T-helper 1 cell treated with Interleukin-12 subunit alpha and Interleukin-12 subunit beta and Interleukin-4 antibody, amounts not matched to agents 30 ng/mL and 1 ng/mL, for 36 hours (primary cell): ENCODE measurements at regions not wholly inside any gene's neighbourhood (a gene's known extent, or its start where the extent isn't known, plus 50 kb on each side); places are given as distances from the start of the nearest gene placed in this dataset.

Source experiments
- intact Hi-C: fragments of 100-400 bp; cut with micrococcal nuclease; formaldehyde crosslinking; loops from one replicate; pipeline ENCODE4 v1.15.1; 2024

DNA sequence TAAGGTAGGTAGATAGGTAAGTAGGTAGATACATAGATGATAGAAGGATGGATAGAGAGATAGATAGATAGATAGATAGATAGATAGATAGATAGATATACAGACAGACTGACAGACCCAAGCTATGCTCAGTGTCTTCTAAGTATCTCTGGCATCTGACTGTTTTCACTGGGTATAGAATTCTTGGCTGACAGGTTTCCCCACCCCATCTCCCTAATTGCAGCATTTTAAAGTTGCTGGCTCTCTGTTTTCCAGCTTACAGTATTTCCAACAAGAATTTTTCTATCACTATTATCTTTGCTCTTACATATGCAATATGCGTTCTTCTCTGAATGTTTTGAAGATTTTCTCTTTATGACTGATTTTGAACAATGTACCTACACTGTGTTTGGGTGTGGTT, 328.7 kb downstream of the TCERG1L start:
- intact Hi-C loops: no loop called here

DNA sequence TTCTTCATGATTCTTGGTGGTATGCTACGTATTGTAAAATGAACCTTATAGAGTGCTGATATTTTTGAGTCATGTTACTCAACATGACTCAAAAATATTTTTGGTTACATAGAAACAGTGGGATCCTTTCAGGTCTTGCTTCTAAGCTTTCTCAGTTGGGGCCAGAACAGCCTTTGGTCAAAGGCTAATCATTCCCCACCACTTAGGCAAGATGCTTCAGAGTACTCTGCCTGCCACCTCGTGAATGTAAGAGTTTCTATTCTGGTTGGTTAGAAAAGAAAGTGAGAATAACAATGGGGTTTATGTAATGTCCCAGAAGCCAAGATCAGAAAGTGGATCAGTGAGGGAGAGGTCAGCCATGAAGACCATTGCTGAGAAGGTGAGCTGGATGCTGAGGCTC, 327.8 kb downstream of the TCERG1L start:
- intact Hi-C loops: no loop called here

DNA sequence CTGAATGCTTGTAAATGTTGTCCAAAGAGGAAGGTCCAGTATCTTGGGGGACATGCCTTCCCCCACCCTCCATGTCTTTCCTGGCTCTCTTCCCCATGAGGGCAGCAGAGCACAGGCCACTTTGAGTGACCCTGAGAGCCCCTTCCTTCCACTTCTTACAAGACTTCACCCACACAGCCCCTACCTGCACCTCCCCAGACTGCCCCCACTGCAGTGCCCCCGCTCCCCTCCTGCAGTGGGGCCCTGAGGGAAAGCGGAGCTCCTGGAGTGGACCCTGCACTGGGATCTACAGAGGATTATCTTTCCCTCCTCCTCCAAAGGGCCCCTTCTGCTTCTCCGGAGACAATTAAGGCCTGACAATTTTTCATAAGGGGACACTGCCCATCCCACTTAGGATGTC, 326.8 kb downstream of the TCERG1L start:
- intact Hi-C loops: no loop called here

DNA sequence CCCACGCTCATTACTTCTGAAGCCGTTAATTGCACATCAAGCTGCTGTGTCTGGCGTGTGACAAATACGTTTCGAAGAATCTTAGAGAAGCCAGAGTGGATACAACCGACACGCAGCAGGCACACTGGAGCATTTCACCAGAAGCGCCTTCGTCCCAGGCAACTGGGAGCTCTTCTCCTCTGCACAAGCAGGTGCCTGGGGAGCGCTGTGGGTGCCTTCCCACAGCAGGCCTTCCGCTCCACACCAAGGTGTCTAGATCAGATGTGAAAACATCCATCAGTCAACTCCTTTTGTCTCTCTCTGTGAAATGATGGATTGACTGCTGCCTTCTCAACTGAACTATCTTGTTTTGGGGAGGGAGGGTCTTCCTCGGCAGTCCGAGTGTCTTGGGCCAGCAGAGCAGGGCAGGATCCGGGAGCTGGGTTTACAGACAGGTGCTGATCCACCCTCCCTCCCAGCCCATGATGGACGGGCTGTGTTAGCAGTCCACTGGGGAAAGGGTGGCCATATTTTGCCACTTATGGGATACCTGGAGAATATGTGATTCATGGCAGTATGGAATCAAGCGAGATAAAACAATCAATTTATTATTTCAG, 326.3 kb downstream of the TCERG1L start:
- intact Hi-C loops: no loop called here

DNA sequence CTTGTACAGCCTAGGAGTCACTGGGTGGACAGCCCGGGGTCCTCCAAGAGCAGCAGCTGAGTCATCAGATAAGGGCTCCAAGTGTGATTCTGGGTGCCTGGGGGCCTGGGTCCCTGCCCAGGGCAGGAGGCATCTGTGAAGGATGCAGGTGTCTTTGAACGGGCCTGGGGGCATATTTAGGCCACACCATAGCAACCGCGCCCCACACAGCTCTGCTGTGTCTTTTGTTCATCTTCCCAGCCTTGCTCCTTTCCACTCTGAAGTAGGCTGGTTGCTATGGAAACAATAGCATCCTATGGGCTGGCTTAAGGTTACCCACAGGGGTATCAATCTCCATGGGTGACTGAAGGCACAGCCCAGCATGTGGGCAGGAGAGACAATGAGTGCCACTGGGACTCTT, 324.7 kb downstream of the TCERG1L start:
- intact Hi-C loops: no loop called here

DNA sequence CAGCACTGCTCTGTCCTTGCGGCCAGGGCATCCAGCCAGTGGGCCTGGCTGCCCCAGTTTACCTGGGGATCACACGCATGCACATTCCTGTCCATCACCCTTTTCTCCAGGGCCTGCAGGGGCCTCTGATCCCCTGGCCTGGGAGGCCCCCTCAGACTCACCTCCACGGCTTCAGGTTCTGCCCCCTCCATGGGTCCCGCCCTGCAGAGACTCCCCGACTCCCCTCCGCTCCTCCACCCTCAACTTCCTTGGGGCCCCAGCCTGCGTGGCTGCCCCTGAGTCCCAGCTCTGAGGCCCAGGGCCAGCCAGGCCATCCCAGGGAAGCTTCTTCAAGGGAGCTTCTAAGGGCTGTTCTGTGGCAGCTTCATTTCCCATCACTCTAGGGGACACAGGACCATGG, 324.1 kb downstream of the TCERG1L start:
- intact Hi-C loops: no loop called here

DNA sequence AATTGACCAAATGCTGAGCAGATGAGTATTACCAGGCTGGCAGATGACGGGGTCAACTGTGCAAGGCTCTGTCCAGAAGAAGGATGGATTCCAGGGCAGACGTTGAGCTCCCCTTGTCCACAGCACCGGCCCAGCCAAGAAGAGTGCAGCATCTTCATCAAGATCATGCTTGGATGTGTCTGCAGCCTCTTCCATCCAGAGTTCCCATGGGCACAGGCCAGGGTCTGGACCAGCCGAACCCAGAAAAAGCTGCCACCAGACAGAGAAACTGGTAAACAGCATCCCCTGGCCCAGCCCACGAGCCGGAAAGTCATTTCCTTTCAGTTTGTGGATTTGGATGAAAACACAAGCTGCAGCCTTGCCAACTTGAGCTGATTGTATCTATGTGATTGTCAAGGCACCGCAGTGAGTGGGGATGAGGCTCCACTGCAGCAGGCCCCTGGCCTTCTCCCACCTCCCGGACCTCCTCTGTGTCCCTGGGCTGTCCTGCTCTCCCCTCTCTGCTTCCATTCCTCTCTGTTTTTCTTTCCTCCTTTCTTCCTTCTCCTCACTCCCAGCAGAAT, 321.8 kb downstream of the TCERG1L start:
- intact Hi-C loops: no loop called here

DNA sequence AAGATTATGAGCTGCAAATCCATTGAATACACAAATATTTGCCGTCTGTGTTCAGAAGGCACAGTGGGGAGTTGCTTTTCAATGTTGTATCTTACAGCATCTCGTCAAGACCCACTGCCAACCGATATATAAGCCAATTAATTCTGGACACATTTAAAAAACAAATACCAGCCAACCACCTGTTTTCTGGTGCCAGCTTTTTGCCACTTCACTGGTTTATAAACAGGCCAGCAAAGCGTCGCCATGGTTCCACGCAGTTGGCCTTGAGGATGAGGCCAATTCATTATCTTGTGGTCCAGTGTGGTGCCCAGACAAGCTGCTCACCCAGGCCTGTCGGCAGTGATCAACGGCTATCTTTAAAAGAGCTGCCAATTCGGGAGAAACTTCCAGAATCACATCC, 321.0 kb downstream of the TCERG1L start:
- intact Hi-C loops: no loop called here

DNA sequence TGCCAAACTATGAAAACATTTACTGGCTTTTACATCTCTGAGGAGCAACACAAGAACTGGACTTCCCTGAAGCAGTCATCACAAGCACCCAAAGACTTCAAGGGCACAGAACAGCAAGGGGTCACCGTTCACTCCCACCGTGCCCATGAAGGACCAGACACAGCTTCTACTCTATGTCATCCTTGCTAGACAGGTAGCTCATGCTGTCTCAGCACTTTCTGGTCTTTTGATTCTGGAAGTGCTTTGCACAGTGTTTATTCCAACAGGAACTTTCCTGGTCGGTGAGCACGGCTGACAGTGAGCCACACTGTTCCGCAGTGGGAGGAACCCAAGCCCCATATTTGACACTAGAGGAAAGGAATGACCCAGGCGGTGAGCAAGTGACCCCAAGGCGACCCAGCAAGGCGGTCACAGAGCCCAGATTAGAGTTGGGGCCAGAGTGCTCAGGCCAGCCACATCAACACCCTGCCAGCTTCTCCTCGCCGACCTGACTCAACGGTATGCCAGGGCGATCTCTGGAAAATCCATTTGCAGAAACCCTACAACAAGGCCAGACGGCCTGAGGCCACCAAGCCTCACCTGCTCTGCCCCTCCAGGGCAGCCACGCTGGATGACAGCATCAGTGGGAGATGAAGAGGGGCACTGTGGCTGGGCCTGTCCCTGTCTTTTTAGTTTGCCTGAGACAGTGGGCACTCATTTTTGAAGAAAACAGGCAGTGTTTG, 318.6 kb downstream of the TCERG1L start:
- intact Hi-C loops: no loop called here

DNA sequence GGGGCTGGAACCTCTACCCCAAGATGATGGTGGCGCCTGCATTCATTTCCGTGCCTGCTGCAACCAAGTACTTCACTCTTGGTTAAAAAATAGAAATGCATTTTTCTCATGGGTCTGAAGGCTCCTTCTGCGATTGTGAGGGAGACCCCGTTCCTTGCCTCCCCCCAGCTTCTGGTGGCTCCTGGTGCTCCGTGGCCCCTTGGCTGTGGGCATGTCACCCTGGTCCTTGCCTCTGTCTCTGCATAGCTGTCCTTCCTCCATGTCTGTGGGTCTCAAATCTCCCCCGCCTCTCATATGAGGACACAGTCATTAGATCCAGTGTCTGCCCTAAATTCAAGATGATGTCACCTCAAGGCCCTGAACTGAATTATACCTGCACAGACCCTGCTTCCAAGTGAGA, 317.9 kb downstream of the TCERG1L start:
- intact Hi-C loops: no loop called here

DNA sequence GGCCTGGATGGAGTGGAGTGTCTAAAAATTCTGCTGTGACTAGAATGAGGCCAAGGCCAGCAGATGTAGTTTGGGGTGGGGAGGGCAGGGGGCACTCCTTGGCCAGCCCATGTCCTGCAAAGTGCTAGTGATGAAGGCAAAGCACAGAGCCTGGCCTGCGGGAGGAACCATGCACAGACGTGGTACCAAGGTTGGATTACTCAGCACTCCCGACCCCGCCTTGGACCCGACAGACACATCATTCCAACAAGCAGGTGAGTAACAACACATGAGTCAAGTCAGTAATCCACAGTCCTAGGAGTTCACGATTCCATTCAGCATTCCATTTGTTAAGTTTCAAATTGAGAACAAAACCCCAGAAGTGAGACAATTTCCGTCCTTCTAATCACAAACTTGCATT, 317.3 kb downstream of the TCERG1L start:
- intact Hi-C loops: no loop called here

DNA sequence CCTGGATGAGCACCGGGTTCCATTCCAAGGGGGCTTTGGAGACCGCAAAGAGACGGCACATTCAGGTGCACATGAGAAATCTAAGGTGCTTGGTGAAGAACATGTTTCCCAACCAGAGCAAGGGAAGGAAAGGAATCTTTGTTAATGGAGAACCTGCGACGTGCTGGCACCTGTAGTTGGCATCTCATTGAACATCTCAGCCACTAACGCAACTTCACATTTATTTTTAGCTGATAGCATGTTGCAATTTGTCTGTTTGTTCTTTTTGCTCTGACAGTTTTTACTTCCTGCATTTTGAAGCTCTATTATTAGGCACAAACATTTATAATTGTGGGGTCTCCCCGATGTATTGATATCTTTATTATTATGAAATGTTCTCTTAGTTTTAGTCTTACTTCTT, 316.7 kb downstream of the TCERG1L start:
- intact Hi-C loops: no loop called here

DNA sequence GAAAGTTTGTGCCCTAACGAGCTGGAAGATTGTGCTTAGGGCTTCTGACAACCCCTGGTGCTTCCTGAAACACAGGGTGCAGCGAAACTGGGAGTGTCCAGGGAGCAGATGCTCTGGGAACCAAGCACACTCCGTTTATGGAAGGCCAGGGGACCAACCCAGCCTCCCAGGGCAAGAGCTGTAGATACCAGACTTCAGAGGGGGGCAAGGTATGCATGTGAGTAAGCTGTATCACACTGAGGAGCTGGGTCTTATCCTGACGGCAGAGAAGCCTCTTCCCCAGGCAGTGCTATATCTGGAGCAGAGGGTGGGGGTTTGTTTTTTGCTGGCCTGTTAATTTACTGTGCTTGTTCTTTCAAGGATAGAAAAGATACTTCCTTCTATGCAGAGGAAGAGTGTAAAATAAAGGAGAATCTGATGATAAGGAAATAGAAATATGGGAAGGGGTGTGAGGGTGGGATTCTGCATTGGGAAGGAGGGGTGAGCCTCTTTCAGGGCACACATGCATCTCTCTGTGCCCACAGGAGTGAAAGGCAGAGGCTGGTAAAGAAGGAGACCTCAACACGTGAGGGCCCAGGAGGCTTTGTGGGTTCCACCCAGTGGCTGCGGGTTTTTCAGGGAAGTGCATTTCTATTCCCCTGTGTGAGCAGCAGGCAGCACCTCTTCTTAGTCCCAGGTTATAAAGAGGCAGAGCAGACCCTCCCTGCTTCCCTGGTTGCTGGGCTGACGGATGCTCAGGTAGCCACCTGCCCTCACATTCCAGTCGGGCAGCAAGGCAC, 314.1 kb downstream of the TCERG1L start:
- intact Hi-C loops: no loop called here

DNA sequence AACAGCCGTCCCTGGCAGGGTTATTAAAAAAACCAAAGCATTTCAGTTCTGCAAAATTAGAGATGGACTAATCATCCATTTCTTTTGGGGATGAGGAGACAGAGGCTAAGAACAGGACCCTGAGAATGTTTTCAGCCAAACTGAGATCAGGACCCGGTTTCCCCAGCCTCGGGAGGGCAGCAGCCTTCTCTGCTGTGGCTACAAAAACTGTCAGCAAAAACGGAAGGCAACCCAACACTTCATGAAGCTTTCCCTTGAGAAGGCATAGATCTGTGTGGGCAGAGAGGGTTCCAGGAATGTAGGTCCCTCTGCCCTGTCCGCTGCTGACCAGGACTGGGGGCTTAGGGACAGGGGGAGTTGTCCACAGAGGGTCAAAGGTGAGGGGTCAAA, 313.5 kb downstream of the TCERG1L start:
- intact Hi-C loops: no loop called here

DNA sequence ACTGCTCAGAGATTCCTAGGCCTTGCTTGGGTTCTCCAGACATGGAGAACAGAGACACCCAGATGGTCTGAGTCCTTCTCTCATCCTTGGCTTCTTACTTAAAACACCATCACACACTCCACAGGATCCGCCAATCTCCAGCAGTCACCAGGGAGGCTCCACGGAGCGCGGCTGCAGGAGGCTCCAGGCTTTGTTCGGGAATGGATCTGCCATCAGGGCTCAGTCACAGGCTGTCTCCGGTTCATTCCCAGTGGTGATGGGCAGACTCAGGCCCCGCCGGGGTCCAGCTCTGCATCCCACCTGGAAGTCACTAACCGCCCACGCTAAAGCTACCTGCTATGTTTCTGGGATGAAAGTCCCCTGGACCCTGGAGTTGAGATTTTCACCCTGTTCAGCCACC, 312.9 kb downstream of the TCERG1L start:
- intact Hi-C loops: no loop called here

DNA sequence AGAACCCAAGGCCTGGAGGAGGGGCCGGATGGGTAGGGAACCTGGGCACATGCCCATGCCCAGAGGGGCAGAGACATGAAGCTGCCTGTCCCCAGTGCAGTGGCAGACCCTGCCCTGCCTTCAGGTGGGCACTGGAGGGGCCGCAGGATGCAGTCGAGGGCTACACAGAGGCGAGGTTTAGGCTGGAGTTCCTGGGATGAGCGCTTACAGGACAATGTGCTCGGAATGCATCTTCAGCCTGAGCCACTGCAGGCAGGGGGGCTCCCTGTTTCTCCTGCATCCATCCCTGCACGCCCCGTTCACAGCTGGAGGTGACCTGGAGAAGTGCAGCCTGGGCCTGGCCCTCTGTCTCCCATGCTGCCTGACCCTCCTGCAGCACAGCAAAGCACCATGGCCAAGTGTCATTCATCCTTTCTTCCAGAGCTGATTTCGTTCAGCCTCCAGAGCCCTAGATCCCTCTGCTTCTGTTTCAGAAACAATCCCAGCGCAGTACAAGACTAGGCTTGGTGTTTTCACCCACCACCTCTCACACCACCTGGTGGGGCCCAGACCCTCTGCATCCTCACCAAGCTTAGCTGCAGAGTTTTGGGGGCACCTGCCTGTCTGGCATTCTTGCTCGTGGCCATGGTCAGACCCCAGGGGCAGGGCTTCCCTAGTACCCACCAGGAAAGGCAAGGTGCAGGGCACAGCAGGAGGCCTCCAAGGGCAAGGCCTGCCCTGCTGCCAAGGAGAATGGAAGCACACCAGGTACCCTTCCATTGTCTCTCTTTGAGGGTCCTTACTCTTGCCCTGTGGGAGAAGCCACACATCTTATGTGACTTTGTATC, 311.9 kb downstream of the TCERG1L start:
- intact Hi-C loops: no loop called here

DNA sequence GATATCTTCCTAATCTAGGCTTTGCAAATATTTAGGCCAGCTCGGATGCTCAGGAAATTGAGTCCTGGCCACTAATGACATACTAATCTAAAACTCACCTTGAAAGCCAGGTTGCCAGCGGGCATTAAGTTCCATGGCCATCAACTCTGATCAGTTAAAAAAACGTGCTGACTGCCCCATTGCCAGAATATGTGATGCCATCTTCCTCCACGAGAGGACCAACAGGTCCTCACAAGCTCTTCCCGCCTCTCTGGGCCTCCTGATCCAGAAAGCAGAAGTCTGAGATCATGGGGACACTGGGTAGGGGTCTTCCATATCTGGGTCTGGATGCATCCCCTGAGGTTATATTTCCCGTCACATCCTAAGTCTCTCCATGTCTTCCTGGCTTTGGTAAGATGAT, 311.3 kb downstream of the TCERG1L start:
- intact Hi-C loops: no loop called here

DNA sequence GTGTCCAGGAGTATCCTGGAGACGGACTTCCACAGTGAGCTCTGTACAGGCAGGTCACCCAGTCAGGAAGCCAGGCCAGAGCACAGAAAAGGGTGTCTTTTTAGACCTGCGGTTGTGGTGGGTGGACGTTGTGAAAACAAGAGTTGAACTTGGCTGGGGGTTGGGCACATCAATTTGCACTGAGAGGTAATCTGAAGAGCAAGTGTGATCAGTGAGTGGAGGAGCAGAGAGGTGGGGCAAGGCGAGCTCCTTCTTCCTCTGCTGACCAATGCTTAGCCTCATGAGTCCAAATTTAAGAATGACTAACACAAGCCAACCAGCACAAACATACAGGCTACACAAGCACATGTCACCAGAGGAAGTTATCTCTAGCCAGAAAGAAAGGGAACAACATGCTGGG, 310.8 kb downstream of the TCERG1L start:
- intact Hi-C loops: no loop called here

DNA sequence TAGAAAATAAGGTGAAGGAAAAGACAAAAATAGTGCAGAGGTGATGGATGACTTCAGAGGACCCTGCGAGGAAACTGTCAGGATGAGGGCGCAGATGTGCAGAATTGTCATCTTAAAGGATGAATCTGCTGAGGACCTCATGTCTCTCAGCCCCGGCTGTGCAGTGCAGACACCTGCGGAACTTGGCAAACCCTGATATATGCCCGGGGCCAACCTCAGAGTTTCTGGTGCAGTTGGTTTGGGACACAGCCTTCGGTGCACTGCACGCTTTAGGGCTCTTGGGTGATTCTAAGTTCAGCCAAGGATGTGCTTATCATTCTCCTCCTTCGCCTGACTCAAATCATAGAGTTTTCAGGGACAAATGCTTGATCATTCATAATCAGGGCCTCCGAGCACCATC, 310.1 kb downstream of the TCERG1L start:
- intact Hi-C loops: no loop called here

DNA sequence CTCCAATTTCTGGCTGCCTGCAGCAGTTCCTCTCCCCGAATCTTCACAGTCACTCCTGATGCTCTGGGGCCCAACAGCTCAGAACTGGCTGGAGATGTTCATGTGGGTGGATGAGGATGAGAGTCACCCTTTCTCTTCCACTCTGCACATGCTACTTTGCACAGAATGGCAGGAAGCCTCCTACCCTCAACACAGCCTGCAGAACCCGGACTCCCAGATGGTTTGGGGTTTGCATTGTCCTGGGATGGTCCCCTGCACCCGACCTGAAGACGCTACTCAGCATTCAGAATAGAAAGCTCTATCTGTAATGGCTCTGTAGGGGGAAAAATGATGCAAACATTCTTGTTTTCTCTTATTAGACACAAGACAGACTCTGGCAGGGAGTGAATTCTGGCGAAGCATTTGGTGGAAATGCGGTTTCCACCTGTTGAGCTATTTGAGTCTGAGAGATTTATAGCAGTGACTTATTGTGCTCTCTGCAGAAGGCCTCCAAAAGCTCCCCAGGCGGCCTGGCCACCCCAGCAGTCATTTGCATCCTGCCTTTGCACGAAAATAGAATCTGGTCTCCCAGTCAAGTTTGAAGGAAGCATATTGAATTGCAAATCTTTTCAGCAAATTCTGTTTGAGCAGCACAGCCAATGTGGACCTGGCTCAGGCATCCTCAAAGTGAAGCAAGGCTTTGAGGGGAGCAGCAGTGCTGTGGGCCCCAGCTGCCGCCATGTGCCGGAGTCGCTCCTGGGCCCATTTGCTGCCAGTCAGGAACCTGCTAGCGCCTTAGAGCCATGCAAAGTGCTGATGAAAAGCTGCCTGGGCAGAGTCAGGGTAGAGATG, 309.3 kb downstream of the TCERG1L start:
- intact Hi-C loops: no loop called here

DNA sequence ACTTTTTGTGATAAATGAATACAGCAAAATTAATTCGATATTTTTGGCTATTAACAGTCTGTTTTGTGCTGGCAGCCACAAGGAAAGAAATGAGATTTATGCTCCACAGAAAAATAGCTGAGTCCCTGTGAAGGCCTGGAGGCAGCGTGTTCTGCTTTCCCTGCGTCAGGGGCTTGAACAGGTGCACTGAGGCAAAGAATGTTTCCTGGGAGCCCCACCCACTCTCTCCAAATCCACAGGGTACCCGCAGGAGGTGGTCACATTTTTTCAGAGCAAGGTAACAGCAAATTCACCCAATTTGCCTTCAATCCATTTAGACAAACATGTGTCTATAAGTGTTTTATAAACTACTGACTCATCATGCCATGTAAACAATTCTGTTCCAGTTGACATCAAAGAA, 308.1 kb downstream of the TCERG1L start:
- intact Hi-C loops: no loop called here
